ENCODE measurements at regions not wholly inside any gene's neighbourhood (a gene's known extent, or its start where the extent isn't known, plus 50 kb on each side); places are given as distances from the start of the nearest gene placed in this dataset.

DNA sequence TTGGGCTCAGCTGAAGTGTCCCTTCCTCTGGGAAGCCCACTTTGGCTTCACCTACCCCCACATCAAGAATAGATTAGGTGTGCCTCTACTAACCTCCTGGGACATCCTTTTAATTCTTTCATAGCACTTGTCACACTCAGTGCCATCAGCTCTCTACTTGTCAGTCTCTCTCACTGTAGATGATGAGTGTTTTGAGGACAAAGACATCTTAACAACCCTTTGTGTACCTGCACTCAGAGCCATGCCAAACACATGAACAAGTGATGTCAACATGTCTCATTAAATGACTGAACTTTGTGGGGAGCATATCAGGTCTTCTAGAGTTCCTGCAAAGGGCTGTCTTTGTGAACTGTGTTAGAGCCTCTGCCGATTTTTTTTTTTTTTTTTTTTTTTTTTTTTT is 87.0 kb upstream of the AMOTL1 start (continued):
- TF ChIP-seq, protein P1, sequence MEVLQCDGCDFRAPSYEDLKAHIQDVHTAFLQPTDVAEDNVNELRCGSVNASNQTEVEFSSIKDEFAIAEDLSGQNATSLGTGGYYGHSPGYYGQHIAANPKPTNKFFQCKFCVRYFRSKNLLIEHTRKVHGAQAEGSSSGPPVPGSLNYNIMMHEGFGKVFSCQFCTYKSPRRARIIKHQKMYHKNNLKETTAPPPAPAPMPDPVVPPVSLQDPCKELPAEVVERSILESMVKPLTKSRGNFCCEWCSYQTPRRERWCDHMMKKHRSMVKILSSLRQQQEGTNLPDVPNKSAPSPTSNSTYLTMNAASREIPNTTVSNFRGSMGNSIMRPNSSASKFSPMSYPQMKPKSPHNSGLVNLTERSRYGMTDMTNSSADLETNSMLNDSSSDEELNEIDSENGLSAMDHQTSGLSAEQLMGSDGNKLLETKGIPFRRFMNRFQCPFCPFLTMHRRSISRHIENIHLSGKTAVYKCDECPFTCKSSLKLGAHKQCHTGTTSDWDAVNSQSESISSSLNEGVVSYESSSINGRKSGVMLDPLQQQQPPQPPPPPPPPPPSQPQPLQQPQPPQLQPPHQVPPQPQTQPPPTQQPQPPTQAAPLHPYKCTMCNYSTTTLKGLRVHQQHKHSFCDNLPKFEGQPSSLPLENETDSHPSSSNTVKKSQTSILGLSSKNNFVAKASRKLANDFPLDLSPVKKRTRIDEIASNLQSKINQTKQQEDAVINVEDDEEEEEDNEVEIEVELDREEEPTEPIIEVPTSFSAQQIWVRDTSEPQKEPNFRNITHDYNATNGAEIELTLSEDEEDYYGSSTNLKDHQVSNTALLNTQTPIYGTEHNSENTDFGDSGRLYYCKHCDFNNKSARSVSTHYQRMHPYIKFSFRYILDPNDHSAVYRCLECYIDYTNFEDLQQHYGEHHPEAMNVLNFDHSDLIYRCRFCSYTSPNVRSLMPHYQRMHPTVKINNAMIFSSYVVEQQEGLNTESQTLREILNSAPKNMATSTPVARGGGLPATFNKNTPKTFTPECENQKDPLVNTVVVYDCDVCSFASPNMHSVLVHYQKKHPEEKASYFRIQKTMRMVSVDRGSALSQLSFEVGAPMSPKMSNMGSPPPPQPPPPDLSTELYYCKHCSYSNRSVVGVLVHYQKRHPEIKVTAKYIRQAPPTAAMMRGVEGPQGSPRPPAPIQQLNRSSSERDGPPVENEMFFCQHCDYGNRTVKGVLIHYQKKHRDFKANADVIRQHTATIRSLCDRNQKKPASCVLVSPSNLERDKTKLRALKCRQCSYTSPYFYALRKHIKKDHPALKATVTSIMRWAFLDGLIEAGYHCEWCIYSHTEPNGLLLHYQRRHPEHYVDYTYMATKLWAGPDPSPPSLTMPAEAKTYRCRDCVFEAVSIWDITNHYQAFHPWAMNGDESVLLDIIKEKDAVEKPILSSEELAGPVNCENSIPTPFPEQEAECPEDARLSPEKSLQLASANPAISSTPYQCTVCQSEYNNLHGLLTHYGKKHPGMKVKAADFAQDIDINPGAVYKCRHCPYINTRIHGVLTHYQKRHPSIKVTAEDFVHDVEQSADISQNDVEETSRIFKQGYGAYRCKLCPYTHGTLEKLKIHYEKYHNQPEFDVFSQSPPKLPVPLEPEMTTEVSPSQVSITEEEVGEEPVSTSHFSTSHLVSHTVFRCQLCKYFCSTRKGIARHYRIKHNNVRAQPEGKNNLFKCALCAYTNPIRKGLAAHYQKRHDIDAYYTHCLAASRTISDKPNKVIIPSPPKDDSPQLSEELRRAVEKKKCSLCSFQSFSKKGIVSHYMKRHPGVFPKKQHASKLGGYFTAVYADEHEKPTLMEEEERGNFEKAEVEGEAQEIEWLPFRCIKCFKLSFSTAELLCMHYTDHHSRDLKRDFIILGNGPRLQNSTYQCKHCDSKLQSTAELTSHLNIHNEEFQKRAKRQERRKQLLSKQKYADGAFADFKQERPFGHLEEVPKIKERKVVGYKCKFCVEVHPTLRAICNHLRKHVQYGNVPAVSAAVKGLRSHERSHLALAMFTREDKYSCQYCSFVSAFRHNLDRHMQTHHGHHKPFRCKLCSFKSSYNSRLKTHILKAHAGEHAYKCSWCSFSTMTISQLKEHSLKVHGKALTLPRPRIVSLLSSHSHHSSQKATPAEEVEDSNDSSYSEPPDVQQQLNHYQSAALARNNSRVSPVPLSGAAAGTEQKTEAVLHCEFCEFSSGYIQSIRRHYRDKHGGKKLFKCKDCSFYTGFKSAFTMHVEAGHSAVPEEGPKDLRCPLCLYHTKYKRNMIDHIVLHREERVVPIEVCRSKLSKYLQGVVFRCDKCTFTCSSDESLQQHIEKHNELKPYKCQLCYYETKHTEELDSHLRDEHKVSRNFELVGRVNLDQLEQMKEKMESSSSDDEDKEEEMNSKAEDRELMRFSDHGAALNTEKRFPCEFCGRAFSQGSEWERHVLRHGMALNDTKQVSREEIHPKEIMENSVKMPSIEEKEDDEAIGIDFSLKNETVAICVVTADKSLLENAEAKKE (CRISPR knock-in tag; IDR thresholded peaks at IDR 0.05), result no peak
- no peak for TF ChIP-seq JUNB (IDR thresholded peaks at IDR 0.05; ENCODE audit: unreplicated experiment)
- TF ChIP-seq ZNF331 (CRISPR knock-in tag; IDR thresholded peaks at IDR 0.05; ENCODE audit: low read depth), result no peak
- no peak for TF ChIP-seq REST (IDR thresholded peaks at IDR 0.05; ENCODE audit: unreplicated experiment)

DNA sequence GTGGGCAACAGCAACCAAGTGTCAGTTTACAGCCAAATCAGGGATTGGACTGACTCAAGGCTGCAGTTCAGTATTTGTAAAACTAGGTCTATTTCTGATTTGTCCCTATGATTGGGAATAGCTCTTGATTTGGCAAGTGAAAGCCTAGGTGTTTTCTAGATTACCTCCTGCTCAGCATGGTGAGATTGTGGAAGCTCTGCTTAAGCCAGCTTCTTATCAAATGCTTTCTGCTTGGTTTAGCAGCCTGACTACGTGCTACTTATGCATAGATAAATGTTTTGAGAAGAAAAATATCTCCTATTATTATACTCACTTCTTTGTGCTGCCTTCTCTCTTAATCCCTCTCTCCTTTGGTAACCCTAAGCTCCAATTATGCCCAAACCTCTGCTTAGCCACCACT is 86.3 kb upstream of the AMOTL1 start:
- ATAC-seq, result no peak
- no peak overlapping the region for H3K27ac Mint-ChIP-seq
- TF ChIP-seq, protein P2, sequence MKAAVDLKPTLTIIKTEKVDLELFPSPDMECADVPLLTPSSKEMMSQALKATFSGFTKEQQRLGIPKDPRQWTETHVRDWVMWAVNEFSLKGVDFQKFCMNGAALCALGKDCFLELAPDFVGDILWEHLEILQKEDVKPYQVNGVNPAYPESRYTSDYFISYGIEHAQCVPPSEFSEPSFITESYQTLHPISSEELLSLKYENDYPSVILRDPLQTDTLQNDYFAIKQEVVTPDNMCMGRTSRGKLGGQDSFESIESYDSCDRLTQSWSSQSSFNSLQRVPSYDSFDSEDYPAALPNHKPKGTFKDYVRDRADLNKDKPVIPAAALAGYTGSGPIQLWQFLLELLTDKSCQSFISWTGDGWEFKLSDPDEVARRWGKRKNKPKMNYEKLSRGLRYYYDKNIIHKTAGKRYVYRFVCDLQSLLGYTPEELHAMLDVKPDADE (IDR thresholded peaks at IDR 0.05), result no peak
- TF ChIP-seq NANOG (IDR thresholded peaks at IDR 0.05; ENCODE audit: borderline replicate concordance) (no peak), STAT1 (IDR thresholded peaks at IDR 0.05; ENCODE audit: unreplicated experiment) (no peak), JUNB (IDR thresholded peaks at IDR 0.05; ENCODE audit: unreplicated experiment) (no peak), REST (IDR thresholded peaks at IDR 0.05; ENCODE audit: unreplicated experiment) (no peak)
- TF ChIP-seq, protein P3, sequence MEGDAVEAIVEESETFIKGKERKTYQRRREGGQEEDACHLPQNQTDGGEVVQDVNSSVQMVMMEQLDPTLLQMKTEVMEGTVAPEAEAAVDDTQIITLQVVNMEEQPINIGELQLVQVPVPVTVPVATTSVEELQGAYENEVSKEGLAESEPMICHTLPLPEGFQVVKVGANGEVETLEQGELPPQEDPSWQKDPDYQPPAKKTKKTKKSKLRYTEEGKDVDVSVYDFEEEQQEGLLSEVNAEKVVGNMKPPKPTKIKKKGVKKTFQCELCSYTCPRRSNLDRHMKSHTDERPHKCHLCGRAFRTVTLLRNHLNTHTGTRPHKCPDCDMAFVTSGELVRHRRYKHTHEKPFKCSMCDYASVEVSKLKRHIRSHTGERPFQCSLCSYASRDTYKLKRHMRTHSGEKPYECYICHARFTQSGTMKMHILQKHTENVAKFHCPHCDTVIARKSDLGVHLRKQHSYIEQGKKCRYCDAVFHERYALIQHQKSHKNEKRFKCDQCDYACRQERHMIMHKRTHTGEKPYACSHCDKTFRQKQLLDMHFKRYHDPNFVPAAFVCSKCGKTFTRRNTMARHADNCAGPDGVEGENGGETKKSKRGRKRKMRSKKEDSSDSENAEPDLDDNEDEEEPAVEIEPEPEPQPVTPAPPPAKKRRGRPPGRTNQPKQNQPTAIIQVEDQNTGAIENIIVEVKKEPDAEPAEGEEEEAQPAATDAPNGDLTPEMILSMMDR (conservative IDR thresholded peaks at IDR 0.05; ENCODE audit: low read depth in 2 of 2), result no peak

More for the DNA sequence above, 86.3 kb upstream of the AMOTL1 start:
- Histone ChIP-seq H3K27ac (ENCODE audit: low read depth) (no peak overlapping the region), H3K79me2 (replicated peaks; ENCODE audit: insufficient read depth) (no peaks in the 10 kb centered on the region), H3K36me3 (ENCODE audit: insufficient read depth) (no peaks in the 10 kb centered on the region; the same call in none of the 2 replicates), H4K20me1 (replicated peaks; ENCODE audit: insufficient read depth) (no peaks in the 10 kb centered on the region), H2AFZ (no peak overlapping the region), H3K27me3 (ENCODE audit: insufficient read depth) (no peaks in the 10 kb centered on the region), H3K4me1 (ENCODE audit: insufficient read depth) (no peaks in the 10 kb centered on the region; the same call in 1 of the 2 replicates), H3F3A (replicated peaks; ENCODE audit: low read depth) (no peaks in the 10 kb centered on the region), H3K9me2 (ENCODE audit: insufficient read depth) (0 out of 2 replicates have a peak, but pooled peaks cover 7% of the 10 kb centered on the region), H3K4me3 (no peak overlapping the region), H3K4me2 (no peak overlapping the region)
- no peak for DNase-seq (ENCODE audit: low spot score)
- Mint-ChIP-seq H3K9me3 (peaks cover 30% of the 10 kb centered on the region), H3K36me3 (ENCODE audit: low read depth) (peaks cover 43% of the 10 kb centered on the region), H3K4me1 (peaks cover 6% of the 10 kb centered on the region; the same call in 2 of the 3 replicates), H3K27me3 (ENCODE audit: insufficient read depth, low read depth, poor library complexity) (peaks cover 9% of the 10 kb centered on the region), H3K4me3 (no peak overlapping the region)
